Liver (tissue), 7 donors: ENCODE measurements at regions not wholly inside any gene's neighbourhood (a gene's known extent, or its start where the extent isn't known, plus 50 kb on each side); places are given as distances from the start of the nearest gene placed in this dataset.

ENCODE experiments used
- DNase-seq: peaks from one replicate; pipeline ENCODE4 v3.0.0-alpha.2; 2017; ENCODE audit warnings: low spot score
- H3K27ac ChIP-seq, 2 donors: one replicate each; pipeline ENCODE4 v1.7.0; 2013; ENCODE audit warnings: inconsistent platforms in 2 of 2, low read length in 2 of 2, control low read depth in 1 of 2, low read depth in 1 of 2, mild to moderate bottlenecking in 1 of 2
- H3K27me3 ChIP-seq, 4 donors: one replicate each; pipeline versions ENCODE4 v1.6.1 to v1.7.0; 2013; ENCODE audit warnings: low read length in 3 of 4, inconsistent platforms in 1 of 4, mild to moderate bottlenecking in 1 of 4, moderate library complexity in 1 of 4; ENCODE audit not compliant: control insufficient read depth in 4 of 4, insufficient read depth in 4 of 4
- H3K36me3 ChIP-seq, 4 donors: one replicate each; pipeline versions ENCODE4 v1.6.1 to v1.7.0; 2013; ENCODE audit warnings: low read length in 3 of 4, mild to moderate bottlenecking in 3 of 4, low read depth in 1 of 4, moderate library complexity in 1 of 4; ENCODE audit not compliant: control insufficient read depth in 4 of 4, insufficient read depth in 3 of 4
- H3K4me1 ChIP-seq, 4 donors: one replicate each; pipeline versions ENCODE4 v1.6.1 to v1.7.0; 2013; ENCODE audit warnings: low read length in 3 of 4, mild to moderate bottlenecking in 3 of 4, moderate library complexity in 1 of 4; ENCODE audit not compliant: control insufficient read depth in 4 of 4, insufficient read depth in 4 of 4
- H3K4me3 ChIP-seq, 3 donors: one replicate each; pipeline versions ENCODE4 v1.6.1 to v1.7.0; 2013; ENCODE audit warnings: low read length in 3 of 3, control low read depth in 1 of 3, low read depth in 1 of 3, mild to moderate bottlenecking in 1 of 3
- H3K9ac ChIP-seq, 2 donors: one replicate each; pipeline ENCODE4 v1.7.0; 2013; ENCODE audit warnings: low read length in 2 of 2, mild to moderate bottlenecking in 2 of 2, moderate library complexity in 2 of 2, control low read depth in 1 of 2, low read depth in 1 of 2
- H3K9me3 ChIP-seq, 4 donors: one replicate each; pipeline versions ENCODE4 v1.6.1 to v1.7.0; 2013; ENCODE audit warnings: low read length in 3 of 4; ENCODE audit not compliant: control insufficient read depth in 4 of 4
- ATF3 ChIP-seq: IDR thresholded peaks from 2 replicates; pipeline ENCODE4 v1.6.1; 2016; ENCODE audit warnings: antibody characterized with exemption
- FOXA1 ChIP-seq: IDR thresholded peaks from 2 replicates; pipeline ENCODE4 v1.6.1; 2016; ENCODE audit warnings: antibody characterized with exemption
- FOXA2 ChIP-seq: IDR thresholded peaks from 2 replicates; pipeline ENCODE4 v1.6.1; 2016; ENCODE audit warnings: antibody characterized with exemption
- GABPA ChIP-seq, 2 donors: IDR thresholded peaks in 1 of 2; conservative IDR thresholded peaks in 1 of 2; 2 replicates each; pipeline ENCODE4 v1.6.1; 2016; ENCODE audit warnings: antibody characterized with exemption in 2 of 2, mild to moderate bottlenecking in 1 of 2, moderate library complexity in 1 of 2
- HNF4A ChIP-seq, 2 donors: conservative IDR thresholded peaks; 2 replicates each; pipeline ENCODE4 v1.6.1; 2016; ENCODE audit warnings: antibody characterized with exemption in 2 of 2, mild to moderate bottlenecking in 2 of 2
- HNF4G ChIP-seq: IDR thresholded peaks from 2 replicates; pipeline ENCODE4 v1.6.1; 2016; ENCODE audit warnings: antibody characterized with exemption
- JUND ChIP-seq, 2 donors: IDR thresholded peaks; 2 replicates each; pipeline ENCODE4 v1.6.1; 2016; ENCODE audit warnings: antibody characterized with exemption in 2 of 2
- MAX ChIP-seq: IDR thresholded peaks from 2 replicates; pipeline ENCODE4 v1.6.1; 2016; ENCODE audit warnings: antibody characterized with exemption
- NR2F2 ChIP-seq: IDR thresholded peaks from 2 replicates; pipeline ENCODE4 v1.6.1; 2016; ENCODE audit warnings: antibody characterized with exemption
- RAD21 ChIP-seq, 2 donors: IDR thresholded peaks; 2 replicates each; pipeline ENCODE4 v1.6.1; 2016; ENCODE audit warnings: antibody characterized with exemption in 2 of 2, mild to moderate bottlenecking in 2 of 2
- REST ChIP-seq: IDR thresholded peaks from 2 replicates; pipeline ENCODE4 v1.6.1; 2016; ENCODE audit warnings: antibody characterized with exemption, mild to moderate bottlenecking
- RXRA ChIP-seq, 2 donors: IDR thresholded peaks; 2 replicates each; pipeline ENCODE4 v1.6.1; 2017 to 2018; ENCODE audit warnings: antibody characterized with exemption in 2 of 2, mild to moderate bottlenecking in 1 of 2
- SP1 ChIP-seq: IDR thresholded peaks from 2 replicates; pipeline ENCODE4 v1.6.1; 2018; ENCODE audit warnings: antibody characterized with exemption, mild to moderate bottlenecking
- TAF1 ChIP-seq: conservative IDR thresholded peaks from 2 replicates; pipeline ENCODE4 v1.6.1; 2016; ENCODE audit warnings: antibody characterized with exemption, mild to moderate bottlenecking
- YY1 ChIP-seq: IDR thresholded peaks from 2 replicates; pipeline ENCODE4 v1.6.1; 2016; ENCODE audit warnings: antibody characterized with exemption, mild to moderate bottlenecking
- WGBS: extraction: QIAGEN DNeasy Blood & Tissue Kit; methylation state at CpG from one replicate; pipeline ENCODE4 v1.1.7; 2013; 5-methylcytosine and 5-hydroxymethylcytosine counted together
- TF ChIP-seq, protein P1 (sequence below): IDR thresholded peaks from 2 replicates; pipeline ENCODE4 v1.6.1; 2016; ENCODE audit warnings: antibody characterized with exemption
- donor health status: healthy.
- donor health status: healthy.
- donor health status: healthy.
- donor health status: healthy.

GRCh38 chr20:56759741-56760278, 130.7 kb downstream of the TFAP2C start:
- no peak overlapping the region for H3K9ac ChIP-seq
- WGBS: 79% methylated on average over 8 of the region's 8 CpGs
- no peaks in the 10 kb centered on the region for H3K27me3 ChIP-seq
- no peaks in the 10 kb centered on the region for H3K9me3 ChIP-seq
- no peak overlapping the region for H3K27ac ChIP-seq
- no peaks in the 10 kb centered on the region for H3K36me3 ChIP-seq
- no peaks in the 10 kb centered on the region for H3K4me1 ChIP-seq
- TF ChIP-seq ATF3: no peak
- peak in 1 of 2 donors; percentile 6 for TF ChIP-seq HNF4A (conservative IDR thresholded peaks at IDR 0.05)
- TF ChIP-seq YY1: no peak
- DNase-seq: no peak
- no peak overlapping the region for H3K4me3 ChIP-seq

DNA sequence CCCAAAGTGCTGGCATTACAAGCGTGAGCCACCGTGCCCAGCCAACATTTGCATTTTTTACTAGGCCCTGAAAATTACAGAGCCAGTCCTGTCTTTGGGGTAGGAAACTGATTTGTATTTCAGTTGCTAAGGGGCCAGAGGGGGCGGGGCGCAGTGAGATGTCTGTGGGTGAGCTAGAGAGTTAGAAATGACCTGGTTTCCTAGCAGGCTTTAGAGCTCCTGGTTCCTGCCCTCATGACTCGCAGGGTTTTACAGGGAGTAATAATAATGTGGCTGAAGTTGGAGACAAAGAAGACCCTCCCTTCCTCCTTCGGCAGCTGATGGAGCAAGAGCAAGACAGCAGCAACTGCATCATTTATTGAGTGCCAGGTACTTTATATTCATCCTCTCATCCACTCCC, 131.5 kb downstream of the TFAP2C start:
- Histone ChIP-seq H3K4me1 (no peaks in the 10 kb centered on the region), H3K27ac (no peak overlapping the region), H3K27me3 (no peaks in the 10 kb centered on the region), H3K4me3 (no peak overlapping the region), H3K9me3 (no peaks in the 10 kb centered on the region), H3K9ac (no peak overlapping the region), H3K36me3 (no peaks in the 10 kb centered on the region)
- no peak for DNase-seq
- TF ChIP-seq JUND (IDR thresholded peaks at IDR 0.05): no peak
- no peak for TF ChIP-seq REST
- no peak for TF ChIP-seq FOXA1
- TF ChIP-seq HNF4A (conservative IDR thresholded peaks at IDR 0.05): no peak
- TF ChIP-seq MAX: no peak
- no peak for TF ChIP-seq YY1
- TF ChIP-seq HNF4G: no peak
- no peak for TF ChIP-seq RAD21 (IDR thresholded peaks at IDR 0.05)
- WGBS: 79% methylated on average over 6 of the region's 6 CpGs

GRCh38 chr20:56761393-56761792, 132.3 kb downstream of the TFAP2C start:
- Histone ChIP-seq H3K27ac (no peak overlapping the region), H3K9ac (no peak overlapping the region), H3K36me3 (no peaks in the 10 kb centered on the region), H3K27me3 (no peaks in the 10 kb centered on the region), H3K4me1 (no peaks in the 10 kb centered on the region), H3K4me3 (no peak overlapping the region), H3K9me3 (no peaks in the 10 kb centered on the region)
- DNase-seq: no peak
- TF ChIP-seq SP1 (no peak), NR2F2 (no peak), FOXA2 (no peak), JUND (IDR thresholded peaks at IDR 0.05) (no peak), RXRA (IDR thresholded peaks at IDR 0.05) (no peak), REST (no peak), YY1 (no peak), HNF4A (conservative IDR thresholded peaks at IDR 0.05) (no peak), TAF1 (no peak), GABPA (IDR thresholded peaks at IDR 0.05 in 1 of 2, conservative IDR thresholded peaks at IDR 0.05 in 1 of 2) (no peak), MAX (no peak)
- TF ChIP-seq, protein P1, sequence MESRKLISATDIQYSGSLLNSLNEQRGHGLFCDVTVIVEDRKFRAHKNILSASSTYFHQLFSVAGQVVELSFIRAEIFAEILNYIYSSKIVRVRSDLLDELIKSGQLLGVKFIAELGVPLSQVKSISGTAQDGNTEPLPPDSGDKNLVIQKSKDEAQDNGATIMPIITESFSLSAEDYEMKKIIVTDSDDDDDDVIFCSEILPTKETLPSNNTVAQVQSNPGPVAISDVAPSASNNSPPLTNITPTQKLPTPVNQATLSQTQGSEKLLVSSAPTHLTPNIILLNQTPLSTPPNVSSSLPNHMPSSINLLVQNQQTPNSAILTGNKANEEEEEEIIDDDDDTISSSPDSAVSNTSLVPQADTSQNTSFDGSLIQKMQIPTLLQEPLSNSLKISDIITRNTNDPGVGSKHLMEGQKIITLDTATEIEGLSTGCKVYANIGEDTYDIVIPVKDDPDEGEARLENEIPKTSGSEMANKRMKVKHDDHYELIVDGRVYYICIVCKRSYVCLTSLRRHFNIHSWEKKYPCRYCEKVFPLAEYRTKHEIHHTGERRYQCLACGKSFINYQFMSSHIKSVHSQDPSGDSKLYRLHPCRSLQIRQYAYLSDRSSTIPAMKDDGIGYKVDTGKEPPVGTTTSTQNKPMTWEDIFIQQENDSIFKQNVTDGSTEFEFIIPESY: no peak
- whole genome bisulfite sequencing: 88% methylated on average over 2 of the region's 2 CpGs
